ENCODE measurements at regions not wholly inside any gene's neighbourhood (a gene's known extent, or its start where the extent isn't known, plus 50 kb on each side); places are given as distances from the start of the nearest gene placed in this dataset.

- 89% methylated on average over 4 of the region's 7 CpGs for WGBS (ENCODE audit: insufficient coverage)
- H3K4me1 ChIP-seq (ENCODE audit: control insufficient read depth, insufficient read depth, low read length), result peaks cover 9% of the 10 kb centered on the region
- no peak for DNase-seq (ENCODE audit: low read depth in 4 of 6, low spot score in 6 of 6)
Observed at GRCh38 chr20:48094944-48095343, 309.7 kb upstream of the SULF2 start.

DNA sequence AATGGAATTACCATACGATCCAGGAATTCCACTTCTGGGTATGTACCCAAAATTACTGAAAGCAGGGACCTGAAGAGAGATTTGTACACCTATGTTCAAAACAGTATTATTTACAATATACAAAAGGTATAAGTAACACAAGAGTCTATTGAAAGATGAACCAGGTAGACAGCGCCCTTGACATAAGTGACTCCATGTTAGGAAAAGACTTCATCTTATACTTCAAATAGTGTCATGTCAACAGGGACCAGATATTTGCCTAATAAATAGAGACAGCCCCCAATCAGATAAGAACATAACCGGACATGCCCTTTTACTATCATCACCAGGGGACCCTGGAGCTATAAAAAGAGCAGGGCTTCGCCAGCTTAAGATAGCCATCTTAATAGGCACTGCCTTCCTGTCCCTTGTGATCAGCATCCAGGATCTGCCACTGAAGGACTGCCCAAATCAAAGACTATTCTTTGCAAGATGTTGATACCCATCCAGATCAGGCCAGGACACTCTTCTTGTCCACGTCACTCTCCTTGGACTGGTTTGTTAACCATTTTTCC, 309.0 kb upstream of the SULF2 start:
- Histone ChIP-seq H3K27me3 (ENCODE audit: control insufficient read depth, insufficient read depth, low read length) (peaks cover 10% of the 10 kb centered on the region), H3K36me3 (ENCODE audit: control insufficient read depth, insufficient read depth, low read length) (no peaks in the 10 kb centered on the region), H3K4me1 (ENCODE audit: control insufficient read depth, insufficient read depth, low read length) (peaks cover 9% of the 10 kb centered on the region), H3K9me3 (ENCODE audit: control insufficient read depth, insufficient read depth, low read length) (no peaks in the 10 kb centered on the region), H3K27ac (ENCODE audit: low read depth, low read length) (no peak overlapping the region), H3K4me3 (ENCODE audit: low read depth, low read length) (no peak overlapping the region)
- 80% methylated on average over 2 of the region's 5 CpGs for WGBS (ENCODE audit: insufficient coverage)
- DNase-seq (ENCODE audit: low read depth in 4 of 6, low spot score in 6 of 6), result no peak

More at GRCh38 chr20:48094944-48095343, 309.7 kb upstream of the SULF2 start:
- peaks cover 10% of the 10 kb centered on the region for H3K27me3 ChIP-seq (ENCODE audit: control insufficient read depth, insufficient read depth, low read length)
- H3K9me3 ChIP-seq (ENCODE audit: control insufficient read depth, insufficient read depth, low read length), result no peaks in the 10 kb centered on the region
- H3K4me3 ChIP-seq (ENCODE audit: low read depth, low read length), result no peak overlapping the region
- H3K36me3 ChIP-seq (ENCODE audit: control insufficient read depth, insufficient read depth, low read length), result no peaks in the 10 kb centered on the region
- H3K27ac ChIP-seq (ENCODE audit: low read depth, low read length), result no peak overlapping the region

GRCh38 chr20:48092596-48093280, 307.5 kb upstream of the SULF2 start:
- H3K36me3 ChIP-seq (ENCODE audit: control insufficient read depth, insufficient read depth, low read length), result no peaks in the 10 kb centered on the region
- DNase-seq (ENCODE audit: low read depth in 4 of 6, low spot score in 6 of 6), result no peak
- no peaks in the 10 kb centered on the region for H3K9me3 ChIP-seq (ENCODE audit: control insufficient read depth, insufficient read depth, low read length)
- H3K4me1 ChIP-seq (ENCODE audit: control insufficient read depth, insufficient read depth, low read length), result peaks cover 9% of the 10 kb centered on the region
- no peak overlapping the region for H3K4me3 ChIP-seq (ENCODE audit: low read depth, low read length)
- WGBS (ENCODE audit: insufficient coverage), result 70% methylated on average over 11 of the region's 12 CpGs
- peaks cover 4% of the 10 kb centered on the region for H3K27me3 ChIP-seq (ENCODE audit: control insufficient read depth, insufficient read depth, low read length)
- no peak overlapping the region for H3K27ac ChIP-seq (ENCODE audit: low read depth, low read length)

DNA sequence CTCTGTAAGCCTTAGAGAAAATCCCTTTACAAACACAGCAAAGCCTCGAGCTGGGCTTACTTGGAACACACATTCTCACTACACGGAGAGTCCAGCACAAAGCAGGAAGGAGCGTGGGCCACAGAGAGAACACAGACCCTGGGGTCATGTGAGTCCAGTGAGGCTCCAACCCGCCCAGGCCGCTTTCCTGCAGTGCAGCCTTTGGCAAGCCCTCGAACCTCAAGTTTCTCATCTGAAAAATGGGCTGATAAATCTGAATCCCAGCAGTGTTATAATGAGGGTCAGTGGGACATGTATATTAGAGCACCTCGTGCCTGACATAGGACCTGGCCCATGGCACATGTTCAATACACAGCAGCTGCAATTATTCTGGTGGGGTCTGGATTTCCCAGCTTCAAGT, 305.5 kb upstream of the SULF2 start:
- H3K9me3 ChIP-seq (ENCODE audit: control insufficient read depth, insufficient read depth, low read length), result no peaks in the 10 kb centered on the region
- WGBS (ENCODE audit: insufficient coverage), result 94% methylated on average over 7 of the region's 7 CpGs
- H3K4me1 ChIP-seq (ENCODE audit: control insufficient read depth, insufficient read depth, low read length), result no peaks in the 10 kb centered on the region
- H3K27ac ChIP-seq (ENCODE audit: low read depth, low read length), result no peak overlapping the region
- H3K36me3 ChIP-seq (ENCODE audit: control insufficient read depth, insufficient read depth, low read length), result no peaks in the 10 kb centered on the region
- no peaks in the 10 kb centered on the region for H3K27me3 ChIP-seq (ENCODE audit: control insufficient read depth, insufficient read depth, low read length)
- DNase-seq (ENCODE audit: low read depth in 4 of 6, low spot score in 6 of 6), result no peak
- no peak overlapping the region for H3K4me3 ChIP-seq (ENCODE audit: low read depth, low read length)

- Histone ChIP-seq H3K4me3 (ENCODE audit: low read depth, low read length) (no peak overlapping the region), H3K36me3 (ENCODE audit: control insufficient read depth, insufficient read depth, low read length) (no peaks in the 10 kb centered on the region), H3K27ac (ENCODE audit: low read depth, low read length) (no peak overlapping the region), H3K27me3 (ENCODE audit: control insufficient read depth, insufficient read depth, low read length) (no peaks in the 10 kb centered on the region), H3K4me1 (ENCODE audit: control insufficient read depth, insufficient read depth, low read length) (no peaks in the 10 kb centered on the region), H3K9me3 (ENCODE audit: control insufficient read depth, insufficient read depth, low read length) (no peaks in the 10 kb centered on the region)
- DNase-seq (ENCODE audit: low read depth in 4 of 6, low spot score in 6 of 6), result no peak
- 89% methylated on average over 1 of the region's 2 CpGs for WGBS (ENCODE audit: insufficient coverage)
Observed at GRCh38 chr20:48090314-48090713, 305.0 kb upstream of the SULF2 start.

GRCh38 chr20:48080583-48080982, 295.3 kb upstream of the SULF2 start:
- Histone ChIP-seq H3K27me3 (ENCODE audit: control insufficient read depth, insufficient read depth, low read length) (no peaks in the 10 kb centered on the region), H3K27ac (ENCODE audit: low read depth, low read length) (no peak overlapping the region), H3K9me3 (ENCODE audit: control insufficient read depth, insufficient read depth, low read length) (no peaks in the 10 kb centered on the region), H3K4me1 (ENCODE audit: control insufficient read depth, insufficient read depth, low read length) (no peaks in the 10 kb centered on the region), H3K36me3 (ENCODE audit: control insufficient read depth, insufficient read depth, low read length) (no peaks in the 10 kb centered on the region), H3K4me3 (ENCODE audit: low read depth, low read length) (no peak overlapping the region)
- WGBS (ENCODE audit: insufficient coverage), result 88% methylated on average over 1 of the region's 2 CpGs
- no peak for DNase-seq (ENCODE audit: low read depth in 4 of 6, low spot score in 6 of 6)

- no peaks in the 10 kb centered on the region for H3K9me3 ChIP-seq (ENCODE audit: control insufficient read depth, insufficient read depth, low read length)
- no peaks in the 10 kb centered on the region for H3K4me1 ChIP-seq (ENCODE audit: control insufficient read depth, insufficient read depth, low read length)
- H3K36me3 ChIP-seq (ENCODE audit: control insufficient read depth, insufficient read depth, low read length), result no peaks in the 10 kb centered on the region
- no peak for DNase-seq (ENCODE audit: low read depth in 4 of 6, low spot score in 6 of 6)
- H3K4me3 ChIP-seq (ENCODE audit: low read depth, low read length), result no peak overlapping the region
- 93% methylated on average over 5 of the region's 5 CpGs for WGBS (ENCODE audit: insufficient coverage)
- no peaks in the 10 kb centered on the region for H3K27me3 ChIP-seq (ENCODE audit: control insufficient read depth, insufficient read depth, low read length)
- no peak overlapping the region for H3K27ac ChIP-seq (ENCODE audit: low read depth, low read length)
Observed at GRCh38 chr20:48079028-48079427, 293.7 kb upstream of the SULF2 start.

GRCh38 chr20:48076747-48077146, 291.5 kb upstream of the SULF2 start:
- H3K27ac ChIP-seq (ENCODE audit: low read depth, low read length), result no peak overlapping the region
- no peak overlapping the region for H3K4me3 ChIP-seq (ENCODE audit: low read depth, low read length)
- H3K36me3 ChIP-seq (ENCODE audit: control insufficient read depth, insufficient read depth, low read length), result no peaks in the 10 kb centered on the region
- H3K4me1 ChIP-seq (ENCODE audit: control insufficient read depth, insufficient read depth, low read length), result no peaks in the 10 kb centered on the region
- no peaks in the 10 kb centered on the region for H3K9me3 ChIP-seq (ENCODE audit: control insufficient read depth, insufficient read depth, low read length)
- no peaks in the 10 kb centered on the region for H3K27me3 ChIP-seq (ENCODE audit: control insufficient read depth, insufficient read depth, low read length)
- DNase-seq (ENCODE audit: low read depth in 4 of 6, low spot score in 6 of 6), result no peak
- WGBS (ENCODE audit: insufficient coverage), result 50% methylated on average over 2 of the region's 6 CpGs

DNA sequence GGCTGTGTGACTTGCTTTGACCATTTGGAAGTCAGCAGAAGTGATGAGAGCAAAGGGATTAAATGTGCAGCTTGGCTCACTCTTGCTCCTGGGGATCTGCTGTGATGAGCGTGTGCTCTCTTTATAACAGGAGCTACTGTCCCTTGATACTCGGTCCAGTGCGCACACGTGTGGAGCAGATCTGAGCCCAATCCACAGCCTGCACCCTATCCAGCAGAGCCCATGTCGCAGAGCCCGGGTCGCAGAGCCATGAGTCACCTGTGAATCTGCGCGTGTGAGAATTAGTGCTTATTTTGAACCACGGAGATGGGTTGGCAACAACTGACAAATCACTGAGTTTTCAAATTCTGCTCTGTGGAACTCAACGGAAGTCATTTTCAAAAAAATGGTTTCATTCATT, 291.0 kb upstream of the SULF2 start:
- no peak for DNase-seq (ENCODE audit: low read depth in 4 of 6, low spot score in 6 of 6)
- Histone ChIP-seq H3K9me3 (ENCODE audit: control insufficient read depth, insufficient read depth, low read length) (no peaks in the 10 kb centered on the region), H3K4me1 (ENCODE audit: control insufficient read depth, insufficient read depth, low read length) (no peaks in the 10 kb centered on the region), H3K4me3 (ENCODE audit: low read depth, low read length) (no peak overlapping the region), H3K36me3 (ENCODE audit: control insufficient read depth, insufficient read depth, low read length) (no peaks in the 10 kb centered on the region), H3K27ac (ENCODE audit: low read depth, low read length) (no peak overlapping the region), H3K27me3 (ENCODE audit: control insufficient read depth, insufficient read depth, low read length) (no peaks in the 10 kb centered on the region)
- WGBS (ENCODE audit: insufficient coverage), result 94% methylated on average over 11 of the region's 11 CpGs

GRCh38 chr20:48075591-48076174, 290.4 kb upstream of the SULF2 start:
- Histone ChIP-seq H3K4me1 (ENCODE audit: control insufficient read depth, insufficient read depth, low read length) (no peaks in the 10 kb centered on the region), H3K9me3 (ENCODE audit: control insufficient read depth, insufficient read depth, low read length) (no peaks in the 10 kb centered on the region), H3K4me3 (ENCODE audit: low read depth, low read length) (no peak overlapping the region), H3K36me3 (ENCODE audit: control insufficient read depth, insufficient read depth, low read length) (no peaks in the 10 kb centered on the region), H3K27ac (ENCODE audit: low read depth, low read length) (no peak overlapping the region), H3K27me3 (ENCODE audit: control insufficient read depth, insufficient read depth, low read length) (no peaks in the 10 kb centered on the region)
- 39% methylated on average over 4 of the region's 7 CpGs for WGBS (ENCODE audit: insufficient coverage)
- DNase-seq (ENCODE audit: low read depth in 4 of 6, low spot score in 6 of 6), result peak in 1 of 6 donors; percentile 49

Measured in spinal cord (tissue), 9 donors.